ENCODE measurements at regions not wholly inside any gene's neighbourhood (a gene's known extent, or its start where the extent isn't known, plus 50 kb on each side); places are given as distances from the start of the nearest gene placed in this dataset.

- Histone ChIP-seq H3K9me3 (replicated peaks in 1 of 11) (0 out of 22 replicates have a peak, but pooled peaks cover 0 to 6% (median 0%) of the 10 kb centered on the region in 11 experiments), H3K27ac (no peak overlapping the region), H4K20me1 (no peaks in the 10 kb centered on the region), H3K27me3 (no peaks in the 10 kb centered on the region), H3K4me2 (peak overlapping the region in 4 of 11 experiments; percentile 10 to 65 (median 25); a peak in 6 of 22 replicates), H3K9ac (no peak overlapping the region), H3K36me3 (no peaks in the 10 kb centered on the region), H3K4me3 (no peak overlapping the region), H3K4me1 (peaks cover 0 to 39% (median 0%) of the 10 kb centered on the region in 10 experiments; a peak in 5 of 20 replicates)
- no peak for TF ChIP-seq Cebpa-rat (IDR thresholded peaks at IDR 0.05)
Observed at GRCh38 chr1:86296305-86297205, 99.6 kb downstream of the ODF2L start.

GRCh38 chr1:86289746-86290145 is 106.4 kb downstream of the ODF2L start:
- no peak overlapping the region for H3K27ac ChIP-seq
- no peak overlapping the region for H3K9ac ChIP-seq
- no peaks in the 10 kb centered on the region for H4K20me1 ChIP-seq
- no peaks in the 10 kb centered on the region for H3K27me3 ChIP-seq
- no peak for TF ChIP-seq Cebpa-rat (IDR thresholded peaks at IDR 0.05)
- no peaks in the 10 kb centered on the region for H3K36me3 ChIP-seq
- H3K4me2 ChIP-seq: no peak overlapping the region
- H3K9me3 ChIP-seq (replicated peaks in 1 of 11): no peaks in the 10 kb centered on the region
- peaks cover 0 to 19% (median 0%) of the 10 kb centered on the region in 10 experiments; a peak in 3 of 20 replicates for H3K4me1 ChIP-seq
- no peak overlapping the region for H3K4me3 ChIP-seq

- no peak overlapping the region for H3K4me2 ChIP-seq
- no peaks in the 10 kb centered on the region for H3K9me3 ChIP-seq (replicated peaks in 1 of 11)
- no peak overlapping the region for H3K27ac ChIP-seq
- peaks cover 0 to 18% (median 0%) of the 10 kb centered on the region in 10 experiments; a peak in 3 of 20 replicates for H3K4me1 ChIP-seq
- no peak overlapping the region for H3K4me3 ChIP-seq
- no peaks in the 10 kb centered on the region for H3K27me3 ChIP-seq
- TF ChIP-seq Cebpa-rat (IDR thresholded peaks at IDR 0.05): no peak
- no peaks in the 10 kb centered on the region for H3K36me3 ChIP-seq
- H3K9ac ChIP-seq: no peak overlapping the region
- H4K20me1 ChIP-seq: no peaks in the 10 kb centered on the region
Observed at GRCh38 chr1:86289161-86289560, 107.0 kb downstream of the ODF2L start.

- TF ChIP-seq Cebpa-rat (IDR thresholded peaks at IDR 0.05): no peak
- no peak overlapping the region for H3K9ac ChIP-seq
- no peaks in the 10 kb centered on the region for H4K20me1 ChIP-seq
- H3K4me3 ChIP-seq: no peak overlapping the region
- H3K4me1 ChIP-seq: peaks cover 0 to 13% (median 0%) of the 10 kb centered on the region in 10 experiments; a peak in 3 of 20 replicates
- no peaks in the 10 kb centered on the region for H3K27me3 ChIP-seq
- no peak overlapping the region for H3K27ac ChIP-seq
- no peak overlapping the region for H3K4me2 ChIP-seq
- H3K9me3 ChIP-seq (replicated peaks in 1 of 11): no peaks in the 10 kb centered on the region
- no peaks in the 10 kb centered on the region for H3K36me3 ChIP-seq
Observed at GRCh38 chr1:86288586-86289147, 107.5 kb downstream of the ODF2L start.

GRCh38 chr1:86285796-86286195 is 110.3 kb downstream of the ODF2L start:
- Histone ChIP-seq H3K27me3 (no peaks in the 10 kb centered on the region), H3K9ac (no peak overlapping the region), H3K27ac (no peak overlapping the region), H4K20me1 (no peaks in the 10 kb centered on the region), H3K4me2 (no peak overlapping the region), H3K4me1 (peaks cover 0 to 5% (median 0%) of the 10 kb centered on the region in 10 experiments; a peak in 1 of 20 replicates), H3K9me3 (replicated peaks in 1 of 11) (no peaks in the 10 kb centered on the region), H3K36me3 (no peaks in the 10 kb centered on the region), H3K4me3 (no peak overlapping the region)
- TF ChIP-seq Cebpa-rat (IDR thresholded peaks at IDR 0.05): no peak

GRCh38 chr1:86282611-86283010 is 113.5 kb downstream of the ODF2L start:
- no peaks in the 10 kb centered on the region for H3K36me3 ChIP-seq
- H4K20me1 ChIP-seq: no peaks in the 10 kb centered on the region
- H3K27me3 ChIP-seq: no peaks in the 10 kb centered on the region
- H3K4me3 ChIP-seq: no peak overlapping the region
- no peak overlapping the region for H3K9ac ChIP-seq
- no peaks in the 10 kb centered on the region for H3K9me3 ChIP-seq (replicated peaks in 1 of 11)
- H3K27ac ChIP-seq: no peak overlapping the region
- H3K4me1 ChIP-seq: peaks cover 0 to 5% (median 0%) of the 10 kb centered on the region in 10 experiments; a peak in 1 of 20 replicates
- no peak for TF ChIP-seq Cebpa-rat (IDR thresholded peaks at IDR 0.05)
- no peak overlapping the region for H3K4me2 ChIP-seq

GRCh38 chr1:86277936-86278335 is 118.2 kb downstream of the ODF2L start:
- no peak overlapping the region for H3K9ac ChIP-seq
- no peak overlapping the region for H3K4me3 ChIP-seq
- no peaks in the 10 kb centered on the region for H3K4me1 ChIP-seq
- H3K27ac ChIP-seq: no peak overlapping the region
- H3K27me3 ChIP-seq: no peaks in the 10 kb centered on the region
- no peak overlapping the region for H3K4me2 ChIP-seq
- H3K9me3 ChIP-seq (replicated peaks in 1 of 11): no peaks in the 10 kb centered on the region
- H4K20me1 ChIP-seq: no peaks in the 10 kb centered on the region
- no peaks in the 10 kb centered on the region for H3K36me3 ChIP-seq
- TF ChIP-seq Cebpa-rat (IDR thresholded peaks at IDR 0.05): no peak

GRCh38 chr1:86273066-86273465 is 116.5 kb upstream of the COL24A1 start:
- H4K20me1 ChIP-seq: no peaks in the 10 kb centered on the region
- H3K4me1 ChIP-seq: no peaks in the 10 kb centered on the region
- no peak overlapping the region for H3K27ac ChIP-seq
- no peaks in the 10 kb centered on the region for H3K36me3 ChIP-seq
- no peak overlapping the region for H3K9ac ChIP-seq
- H3K4me3 ChIP-seq: no peak overlapping the region
- H3K4me2 ChIP-seq: no peak overlapping the region
- TF ChIP-seq Cebpa-rat (IDR thresholded peaks at IDR 0.05): no peak
- H3K27me3 ChIP-seq: no peaks in the 10 kb centered on the region
- H3K9me3 ChIP-seq (replicated peaks in 1 of 11): no peaks in the 10 kb centered on the region

GRCh38 chr1:86272083-86272482 is 115.5 kb upstream of the COL24A1 start:
- H3K9ac ChIP-seq: no peak overlapping the region
- TF ChIP-seq Cebpa-rat (IDR thresholded peaks at IDR 0.05): no peak
- H3K27me3 ChIP-seq: no peaks in the 10 kb centered on the region
- H3K27ac ChIP-seq: no peak overlapping the region
- H3K4me2 ChIP-seq: no peak overlapping the region
- no peaks in the 10 kb centered on the region for H4K20me1 ChIP-seq
- no peaks in the 10 kb centered on the region for H3K9me3 ChIP-seq (replicated peaks in 1 of 11)
- no peaks in the 10 kb centered on the region for H3K4me1 ChIP-seq
- H3K4me3 ChIP-seq: no peak overlapping the region
- H3K36me3 ChIP-seq: no peaks in the 10 kb centered on the region

Measured in BLaER1 treated with 17β-estradiol and CSF1 and Interleukin-3, amounts not matched to agents 10 nM and 100 nM (cell line).